ENCODE measurements at regions not wholly inside any gene's neighbourhood (a gene's known extent, or its start where the extent isn't known, plus 50 kb on each side); places are given as distances from the start of the nearest gene placed in this dataset.

DNA sequence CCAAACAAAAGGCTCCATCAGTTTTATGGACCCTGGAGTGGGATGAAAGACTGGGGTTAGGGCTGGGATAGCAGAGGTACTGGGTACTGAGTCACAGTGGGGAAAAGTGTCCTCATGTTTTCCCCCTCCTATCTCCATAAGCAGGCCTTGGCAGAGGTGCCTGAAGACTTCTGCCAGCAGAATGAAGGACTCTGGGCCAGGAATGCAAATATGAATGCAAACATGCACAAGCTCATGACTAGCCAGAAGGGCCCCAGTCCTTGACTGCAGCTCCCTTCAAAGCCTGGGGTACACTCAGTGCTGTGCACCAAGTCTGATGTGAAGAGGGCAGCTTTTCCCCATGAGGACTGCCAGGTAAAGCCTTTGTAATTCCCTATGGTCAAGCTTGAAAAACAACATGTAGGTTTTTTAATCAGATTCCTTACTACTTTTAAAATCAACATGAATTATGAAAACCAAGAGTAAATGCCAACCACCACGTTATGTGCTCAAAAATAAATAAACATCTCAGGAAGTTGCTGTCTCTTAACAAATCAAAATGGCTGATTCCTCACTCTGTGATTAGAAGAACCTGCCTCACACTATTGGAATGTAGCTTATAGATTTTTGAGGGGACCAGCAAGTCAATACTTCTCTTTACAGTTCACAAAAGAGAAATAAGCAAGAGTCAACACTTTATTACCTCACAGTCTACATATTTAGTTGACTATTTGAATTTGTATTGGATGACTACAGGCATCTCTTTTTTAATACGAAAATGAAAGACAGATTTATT, 1512.0 kb downstream of the ARAP2 start:
- no peaks in the 10 kb centered on the region for H3K9me3 ChIP-seq
- DNase-seq (no peak), ATAC-seq (ENCODE audit: low FRiP score in 2 of 2) (no peak)
- no peaks in the 10 kb centered on the region for H3K27me3 ChIP-seq
- WGBS, 2 donors, result 48 to 50% methylated on average over 2 of the region's 2 CpGs
- no peak overlapping the region for H3K4me3 ChIP-seq
- no peak overlapping the region for H3K27ac ChIP-seq
- TF ChIP-seq CTCF (IDR thresholded peaks at IDR 0.05) (no peak), POLR2A (IDR thresholded peaks at IDR 0.05) (no peak), EP300 (IDR thresholded peaks at IDR 0.05) (no peak), POLR2AphosphoS5 (IDR thresholded peaks at IDR 0.05) (no peak)
- H3K4me1 ChIP-seq, result no peaks in the 10 kb centered on the region
- H3K36me3 ChIP-seq, result no peaks in the 10 kb centered on the region

DNA sequence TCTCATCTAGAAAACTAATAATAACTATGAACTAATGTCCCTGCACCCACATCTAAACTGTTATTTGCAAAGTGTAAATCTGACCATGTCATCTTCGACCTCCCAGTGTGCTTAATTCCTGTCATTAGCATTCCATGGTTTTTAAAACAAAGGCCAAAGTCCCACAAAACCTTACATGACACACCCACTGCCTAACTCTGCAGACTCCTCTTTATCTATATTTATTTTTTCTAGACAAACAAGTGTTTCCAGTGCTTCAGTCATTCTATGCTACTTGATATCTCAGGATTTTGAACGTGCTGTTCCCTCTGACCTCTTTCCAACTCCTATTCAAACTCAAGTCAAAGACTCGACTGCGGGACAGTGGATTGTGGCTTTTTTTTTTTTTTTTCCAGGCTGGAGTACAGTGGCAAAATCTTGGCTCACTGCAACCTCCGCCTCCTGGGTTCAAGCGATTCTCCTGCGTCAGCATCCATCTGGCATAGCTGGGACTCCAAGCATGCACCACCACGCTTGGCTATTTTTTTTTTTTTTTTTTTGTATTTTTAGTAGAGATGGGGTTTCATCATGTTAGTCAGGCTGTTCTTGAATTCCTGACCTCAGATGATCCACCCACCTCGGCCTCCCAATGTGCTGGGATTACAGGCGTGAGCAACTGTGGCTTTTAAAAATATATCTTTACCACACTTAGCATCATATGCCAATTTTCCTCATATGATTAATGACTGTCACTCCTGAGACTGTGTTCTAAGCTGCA, 1511.0 kb downstream of the ARAP2 start:
- TF ChIP-seq POLR2AphosphoS5 (IDR thresholded peaks at IDR 0.05) (no peak), POLR2A (IDR thresholded peaks at IDR 0.05) (no peak), CTCF (IDR thresholded peaks at IDR 0.05) (no peak), EP300 (IDR thresholded peaks at IDR 0.05) (no peak)
- H3K36me3 ChIP-seq, result no peaks in the 10 kb centered on the region
- no peaks in the 10 kb centered on the region for H3K4me1 ChIP-seq
- no peaks in the 10 kb centered on the region for H3K27me3 ChIP-seq
- ATAC-seq (ENCODE audit: low FRiP score in 2 of 2) (peak in 1 of 2 donors; percentile 39), DNase-seq (no peak)
- no peak overlapping the region for H3K4me3 ChIP-seq
- H3K27ac ChIP-seq, result no peak overlapping the region
- no peaks in the 10 kb centered on the region for H3K9me3 ChIP-seq
- WGBS, 2 donors, result 69 to 70% methylated on average over 10 of the region's 10 CpGs

DNA sequence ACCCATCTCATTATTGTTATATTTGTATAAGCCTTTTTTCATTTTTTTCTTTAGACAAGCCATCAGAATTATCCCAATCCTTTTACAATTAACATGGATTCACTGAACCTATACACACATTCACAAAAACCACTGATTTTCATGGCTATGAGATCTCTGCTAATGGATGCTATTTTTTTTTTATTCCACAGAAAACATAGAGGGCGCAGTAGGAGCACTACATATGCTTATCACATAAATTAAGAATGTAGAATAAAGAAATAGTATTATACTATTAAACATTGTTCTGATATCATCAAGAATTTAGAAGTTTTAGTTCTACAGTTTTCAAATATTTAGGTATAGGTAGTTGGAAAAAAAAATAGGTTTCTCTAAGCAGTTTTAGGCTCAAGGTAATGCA, 1477.4 kb downstream of the ARAP2 start:
- Histone ChIP-seq H3K4me3 (no peak overlapping the region), H3K9me3 (no peaks in the 10 kb centered on the region), H3K36me3 (no peaks in the 10 kb centered on the region), H3K27me3 (no peaks in the 10 kb centered on the region), H3K4me1 (no peaks in the 10 kb centered on the region), H3K27ac (no peak overlapping the region)
- DNase-seq, result no peak
- no peak for TF ChIP-seq POLR2AphosphoS5 (IDR thresholded peaks at IDR 0.05)
- no peak for TF ChIP-seq EP300 (IDR thresholded peaks at IDR 0.05)
- no peak for TF ChIP-seq CTCF (IDR thresholded peaks at IDR 0.05)
- no peak for TF ChIP-seq POLR2A (IDR thresholded peaks at IDR 0.05)
- 72 to 81% methylated on average over 1 of the region's 1 CpG for WGBS, 2 donors
- no peak for ATAC-seq (ENCODE audit: low FRiP score in 2 of 2)

GRCh38 chr4:34767407-34767806, 1476.9 kb downstream of the ARAP2 start:
- Histone ChIP-seq H3K4me1 (no peaks in the 10 kb centered on the region), H3K9me3 (no peaks in the 10 kb centered on the region), H3K27ac (no peak overlapping the region), H3K27me3 (no peaks in the 10 kb centered on the region), H3K4me3 (no peak overlapping the region), H3K36me3 (no peaks in the 10 kb centered on the region)
- DNase-seq, result no peak
- no peak for ATAC-seq (ENCODE audit: low FRiP score in 2 of 2)
- WGBS, 2 donors, result 76 to 81% methylated on average over 2 of the region's 2 CpGs
- TF ChIP-seq EP300 (IDR thresholded peaks at IDR 0.05), result no peak
- no peak for TF ChIP-seq CTCF (IDR thresholded peaks at IDR 0.05)
- no peak for TF ChIP-seq POLR2AphosphoS5 (IDR thresholded peaks at IDR 0.05)
- TF ChIP-seq POLR2A (IDR thresholded peaks at IDR 0.05), result no peak
